GM19238 (cell line): ENCODE measurements at regions not wholly inside any gene's neighbourhood (a gene's known extent, or its start where the extent isn't known, plus 50 kb on each side); places are given as distances from the start of the nearest gene placed in this dataset.

Experiments
- DNase-seq: peaks from one replicate; pipeline ENCODE4 v3.0.0; 2011; ENCODE audit warnings: low spot score; ENCODE audit not compliant: insufficient read length

- no peak for DNase-seq
Measured at GRCh38 chr2:205937211-205937610, 148.8 kb downstream of the INO80D start.

GRCh38 chr2:205936446-205936845 lies 149.5 kb downstream of the INO80D start:
- no peak for DNase-seq

- no peak for DNase-seq
Measured at GRCh38 chr2:205934443-205934842, 151.5 kb downstream of the INO80D start.

- no peak for DNase-seq
Measured at GRCh38 chr2:205932861-205933260, 153.1 kb downstream of the INO80D start.

- DNase-seq, result no peak
Measured at GRCh38 chr2:205931388-205931787, 154.6 kb downstream of the INO80D start.

GRCh38 chr2:205930209-205930608 lies 155.8 kb downstream of the INO80D start:
- no peak for DNase-seq

- DNase-seq, result no peak
Measured at GRCh38 chr2:205929246-205929942, 156.6 kb downstream of the INO80D start.

GRCh38 chr2:205925373-205926337 lies 160.3 kb downstream of the INO80D start:
- peak; percentile 54 for DNase-seq

GRCh38 chr2:205924676-205925075 lies 161.3 kb downstream of the INO80D start:
- no peak for DNase-seq

GRCh38 chr2:205915130-205915524 lies 170.8 kb downstream of the INO80D start:
- no peak for DNase-seq

- DNase-seq, result no peak
Measured at GRCh38 chr2:205914213-205915129, 171.5 kb downstream of the INO80D start.

- no peak for DNase-seq
Measured at GRCh38 chr2:205913668-205914067, 172.3 kb downstream of the INO80D start.

- no peak for DNase-seq
Measured at GRCh38 chr2:205911306-205911705, 174.7 kb downstream of the INO80D start.

- no peak for DNase-seq
Measured at GRCh38 chr2:205909184-205909572, 176.8 kb downstream of the INO80D start.

- DNase-seq, result no peak
Measured at GRCh38 chr2:205908212-205909183, 177.5 kb downstream of the INO80D start.

GRCh38 chr2:205906419-205906818 lies 179.6 kb downstream of the INO80D start:
- DNase-seq, result no peak

GRCh38 chr2:205905576-205905975 lies 180.4 kb downstream of the INO80D start:
- DNase-seq, result no peak

GRCh38 chr2:205904873-205905272 lies 181.1 kb downstream of the INO80D start:
- DNase-seq, result no peak

- DNase-seq, result no peak
Measured at GRCh38 chr2:205903549-205904129, 182.3 kb downstream of the INO80D start.

- no peak for DNase-seq
Measured at GRCh38 chr2:205902900-205903237, 183.1 kb downstream of the INO80D start.
